H1 (cell line): ENCODE measurements at regions not wholly inside any gene's neighbourhood (a gene's known extent, or its start where the extent isn't known, plus 50 kb on each side); places are given as distances from the start of the nearest gene placed in this dataset.

ENCODE experiments used
- CBX5 ChIP-seq: fragments of 300-800, 300-1000 bp; sonication (generic); IDR thresholded peaks from 2 replicates; pipeline ENCODE4 v1.7.1; 2016; ENCODE audit warnings: antibody characterized with exemption, low read length, low read depth
- CEBPB ChIP-seq: IDR thresholded peaks from 2 replicates; pipeline ENCODE4 v1.6.1; 2012; ENCODE audit warnings: low read depth, low read length
- CTCF ChIP-seq, 3 experiments: IDR thresholded peaks; 1 replicate in 2 of 3; 2 replicates in 1 of 3; pipeline versions ENCODE4 v1.5.1 to v1.6.1; 2011; ENCODE audit warnings: low read length in 3 of 3, mild to moderate bottlenecking in 3 of 3, inconsistent platforms in 2 of 3, low read depth in 1 of 3, moderate library complexity in 1 of 3; ENCODE audit not compliant: insufficient read depth in 1 of 3; ENCODE audit errors: control extremely low read depth in 1 of 3
- PHF8 ChIP-seq: fragments of 200-600 bp; sonication (generic); conservative IDR thresholded peaks from 2 replicates; pipeline ENCODE4 v1.7.1; 2012; ENCODE audit warnings: low read depth, mild to moderate bottlenecking, inconsistent platforms, low read length, moderate library complexity
- POLR2AphosphoS5 ChIP-seq: IDR thresholded peaks from 2 replicates; pipeline ENCODE4 v1.6.1; 2011; ENCODE audit warnings: low read depth, low read length
- RAD21 ChIP-seq, 2 experiments: IDR thresholded peaks in 1 of 2; conservative IDR thresholded peaks in 1 of 2; 2 replicates each; pipeline ENCODE4 v1.6.1; 2011; ENCODE audit warnings: low read depth in 2 of 2, low read length in 2 of 2, improper control_type of control experiment in 1 of 2, inconsistent platforms in 1 of 2, mild to moderate bottlenecking in 1 of 2, moderate library complexity in 1 of 2
- SIRT6 ChIP-seq: IDR thresholded peaks from one replicate; pipeline ENCODE4 v1.7.1; 2012; ENCODE audit warnings: low read length, inconsistent platforms
- SP1 ChIP-seq: IDR thresholded peaks from 2 replicates; pipeline ENCODE4 v1.6.1; 2011; ENCODE audit warnings: low read depth, low read length
- SUZ12 ChIP-seq: fragments of 200-600 bp; sonication (generic); IDR thresholded peaks from 2 replicates; pipeline ENCODE4 v1.6.1; 2012; ENCODE audit warnings: mild to moderate bottlenecking, inconsistent platforms, low read length, moderate library complexity, mixed read lengths

DNA sequence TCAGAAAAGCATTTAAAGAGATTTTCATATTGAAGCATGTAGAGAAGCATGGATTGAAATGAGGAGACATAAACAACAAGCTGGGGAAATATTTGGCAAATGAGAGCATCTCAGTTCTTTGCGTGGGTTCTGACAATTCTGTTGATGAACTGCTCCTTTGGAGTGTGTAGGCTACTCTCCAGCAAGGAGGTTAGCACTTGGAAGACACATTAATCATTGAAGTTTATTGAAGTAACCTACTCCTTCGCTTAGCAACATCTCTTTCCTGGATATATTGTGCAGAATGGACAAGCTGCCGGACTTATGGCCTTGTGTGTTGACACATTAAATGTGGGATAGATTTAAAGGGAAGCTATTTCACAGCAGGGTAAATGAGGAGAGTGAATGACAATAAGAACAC is 354.5 kb upstream of the VWC2 start:
- TF ChIP-seq SP1 = no peak
- no peak for TF ChIP-seq CBX5
- no peak for TF ChIP-seq CTCF (IDR thresholded peaks at IDR 0.05; ENCODE audit: control extremely low read depth in 1 of 3, insufficient read depth in 1 of 3, low read depth in 1 of 3, low read length in 3 of 3)
- no peak for TF ChIP-seq RAD21 (IDR thresholded peaks at IDR 0.05 in 1 of 2, conservative IDR thresholded peaks at IDR 0.05 in 1 of 2; ENCODE audit: low read depth in 2 of 2, low read length in 2 of 2)
- TF ChIP-seq SIRT6 = no peak
- no peak for TF ChIP-seq POLR2AphosphoS5
- TF ChIP-seq CEBPB = no peak
- no peak for TF ChIP-seq PHF8
- no peak for TF ChIP-seq SUZ12
